NCI-H774 (cell line): ENCODE measurements at regions not wholly inside any gene's neighbourhood (a gene's known extent, or its start where the extent isn't known, plus 50 kb on each side); places are given as distances from the start of the nearest gene placed in this dataset.
"Not testable (repeated sequence)": the region's sequence is repeated elsewhere in the genome, so short reads cannot be mapped to it uniquely, and the experiment has no call there.

Experiments
- DNase-seq: peaks from one replicate; lab custom pipeline; 2025; lab: John Stamatoyannopoulos, UW

DNA sequence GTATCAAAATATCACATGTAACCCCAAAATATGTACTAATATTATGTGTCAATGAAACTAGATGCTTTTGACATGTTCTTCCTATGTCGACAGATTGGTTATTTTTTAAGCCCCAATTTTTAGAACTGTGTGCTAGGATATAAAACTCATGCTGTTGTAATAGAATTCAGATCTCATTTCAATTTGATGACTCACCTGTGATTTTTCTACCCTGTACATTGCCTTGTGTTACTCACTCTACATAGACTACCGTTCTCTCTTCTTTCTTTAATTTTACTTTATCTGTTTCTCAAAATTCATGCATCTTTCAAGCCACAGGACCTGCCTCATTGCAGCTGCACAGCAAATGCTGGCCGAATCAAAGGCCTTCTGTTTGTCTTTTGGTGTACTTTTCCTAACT, 284.5 kb downstream of the MAT2B start:
- DNase-seq: no peak

DNA sequence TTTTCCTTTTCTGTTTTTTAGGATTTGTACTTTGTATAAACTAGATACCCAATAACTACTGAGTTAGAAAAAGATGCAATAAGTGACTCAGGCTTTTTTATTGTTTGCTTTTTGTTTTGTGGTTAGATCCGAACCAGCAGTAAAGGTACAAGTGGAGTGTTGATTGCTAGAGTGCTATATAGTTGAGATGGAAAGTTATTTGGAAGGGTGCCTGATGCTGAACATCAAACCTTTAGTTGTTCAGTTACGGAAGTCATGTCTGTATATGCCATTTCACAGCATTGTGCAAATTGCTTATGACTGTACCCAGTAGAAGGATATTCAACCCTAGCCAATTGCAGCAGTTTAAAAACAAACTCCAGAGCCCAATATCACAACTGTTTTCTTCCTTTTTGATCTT, 285.1 kb downstream of the MAT2B start:
- no peak for DNase-seq

DNA sequence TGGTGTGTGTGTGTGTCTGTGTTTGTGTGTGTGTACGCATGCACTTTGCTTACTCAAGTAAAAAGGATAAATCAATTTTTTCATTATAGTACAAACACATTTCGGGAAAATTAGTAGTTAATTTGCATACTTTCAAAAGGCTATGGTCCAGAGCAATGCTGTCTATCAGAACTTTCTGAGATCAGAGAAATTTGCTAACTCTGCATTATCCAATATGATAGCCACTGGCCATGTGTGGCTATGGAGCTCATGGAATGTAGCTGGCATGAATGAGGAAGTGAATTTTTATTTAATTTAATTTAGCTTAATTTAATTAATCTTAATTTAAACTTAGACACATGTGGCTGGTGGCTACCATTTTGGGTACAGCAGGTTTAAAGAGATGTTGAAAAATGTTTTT, 289.6 kb downstream of the MAT2B start:
- no peak for DNase-seq

DNA sequence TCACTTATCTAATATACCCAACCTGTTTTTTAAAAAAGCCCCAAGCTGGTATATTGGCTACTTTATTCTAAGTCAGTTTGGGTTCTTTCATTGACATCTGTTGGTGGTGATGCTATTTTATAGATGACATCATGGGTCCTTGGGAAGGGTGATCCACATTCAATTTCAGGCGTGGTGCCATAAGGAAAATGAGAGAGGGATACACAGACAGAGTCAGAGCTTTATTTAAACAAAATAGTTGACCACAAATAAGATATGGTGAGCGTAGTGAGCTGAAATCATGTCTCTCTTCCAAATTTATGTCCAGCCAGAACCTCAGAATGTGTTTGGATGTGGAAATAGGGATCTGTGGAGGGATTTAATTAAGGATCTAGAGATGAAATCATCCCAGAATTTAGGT, 302.4 kb downstream of the MAT2B start:
- no peak for DNase-seq

DNA sequence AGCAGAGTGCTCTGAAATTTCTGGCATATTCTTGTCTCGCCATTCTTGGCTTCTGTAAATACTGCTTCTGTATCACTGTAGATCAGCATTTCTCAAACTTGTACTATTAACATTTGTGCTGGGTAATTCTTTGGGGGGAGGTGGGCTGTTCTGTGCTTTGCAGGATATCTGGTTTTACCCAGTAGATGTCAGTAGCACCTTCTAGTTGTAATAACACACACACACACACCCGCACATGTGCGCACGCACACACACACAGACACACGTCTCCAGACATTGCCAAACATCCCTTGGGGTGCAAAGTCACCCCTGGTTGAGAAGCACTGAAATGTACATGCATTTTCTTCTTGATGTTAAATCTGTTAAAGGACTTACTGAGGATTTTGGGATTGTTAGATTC, 304.1 kb downstream of the MAT2B start:
- DNase-seq: no peak

DNA sequence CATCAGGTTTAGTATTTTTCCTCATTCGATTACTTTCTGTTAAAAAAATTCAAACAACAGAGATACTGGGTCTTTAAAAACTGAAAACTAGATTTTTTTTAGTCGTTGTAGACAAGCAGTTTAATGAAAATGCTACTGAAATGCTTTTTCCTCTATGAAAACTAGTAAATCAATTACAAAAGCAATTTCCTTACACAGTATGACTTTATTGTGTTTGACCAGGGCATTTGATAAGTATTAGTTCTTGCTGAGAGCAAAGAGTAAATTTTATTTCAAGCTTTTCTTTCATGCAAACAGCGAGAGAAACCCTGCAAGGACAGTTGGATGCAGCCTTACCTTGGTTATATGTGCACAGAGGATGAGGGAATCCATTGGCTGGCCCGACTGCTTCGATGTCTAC, 308.5 kb downstream of the MAT2B start:
- no peak for DNase-seq

DNA sequence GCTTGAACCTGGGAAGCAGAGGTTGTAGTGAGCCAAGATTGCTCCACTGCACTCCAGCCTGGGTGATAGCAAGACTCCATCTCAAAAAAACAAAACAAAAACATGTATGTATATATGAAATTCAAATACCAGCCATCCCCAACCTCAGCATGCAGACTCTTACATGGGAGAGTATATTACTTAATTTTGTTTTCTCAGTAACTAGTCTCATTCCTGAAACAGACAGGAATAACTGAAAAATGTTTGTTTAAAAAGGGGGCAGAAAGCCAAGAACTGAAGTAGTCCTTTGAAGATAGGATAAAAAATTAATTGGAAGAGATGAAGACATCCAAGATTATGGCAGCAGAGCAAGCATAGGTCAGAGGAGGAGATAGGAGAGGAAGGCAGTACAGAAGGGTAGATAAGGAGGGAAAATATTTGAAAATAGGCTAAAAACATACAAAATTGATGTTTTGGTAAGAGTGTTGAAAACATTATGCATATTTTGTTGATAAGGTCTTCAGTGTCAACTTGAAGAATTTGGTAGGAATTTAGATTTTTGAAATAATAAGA, 309.9 kb downstream of the MAT2B start:
- DNase-seq: no peak

DNA sequence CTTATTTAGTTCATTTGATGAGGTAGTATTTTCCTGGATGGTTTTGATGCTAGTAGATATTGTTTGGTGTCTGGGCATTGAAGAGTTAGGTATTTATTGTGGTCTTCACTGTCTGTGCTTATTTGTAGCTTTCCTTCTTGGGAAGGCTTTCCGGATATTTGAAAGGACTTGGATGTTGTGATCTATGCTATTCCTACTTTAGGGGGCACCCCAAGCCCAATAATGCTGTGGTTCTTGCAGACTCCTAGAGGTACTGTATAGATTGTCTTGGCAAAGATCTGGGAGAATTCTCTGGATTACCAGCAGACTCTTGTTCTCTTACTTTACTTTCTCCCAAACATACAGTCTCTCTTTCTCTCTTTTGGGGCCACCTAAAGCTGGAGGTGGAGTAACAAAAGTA, 315.7 kb downstream of the MAT2B start:
- no peak for DNase-seq

DNA sequence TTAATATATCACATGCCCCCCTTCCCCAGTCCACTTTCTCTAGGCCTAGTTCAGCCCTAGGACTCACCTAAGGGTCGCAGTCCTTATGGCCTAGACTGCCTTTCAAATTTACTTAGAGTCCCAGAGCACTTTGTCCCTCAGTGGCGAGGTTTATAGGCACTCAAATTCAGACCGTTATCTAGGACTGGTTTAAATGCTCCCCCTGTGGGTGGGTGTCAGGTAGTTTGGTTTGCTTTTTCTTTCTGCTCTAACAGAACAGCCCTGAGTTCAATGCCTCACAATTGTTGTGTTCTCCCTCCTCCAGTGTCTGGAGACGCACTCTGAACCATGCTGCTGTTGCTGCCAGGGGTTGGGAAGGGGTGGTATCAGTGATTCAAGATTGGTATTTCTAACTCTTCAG, 317.1 kb downstream of the MAT2B start:
- DNase-seq: no peak

DNA sequence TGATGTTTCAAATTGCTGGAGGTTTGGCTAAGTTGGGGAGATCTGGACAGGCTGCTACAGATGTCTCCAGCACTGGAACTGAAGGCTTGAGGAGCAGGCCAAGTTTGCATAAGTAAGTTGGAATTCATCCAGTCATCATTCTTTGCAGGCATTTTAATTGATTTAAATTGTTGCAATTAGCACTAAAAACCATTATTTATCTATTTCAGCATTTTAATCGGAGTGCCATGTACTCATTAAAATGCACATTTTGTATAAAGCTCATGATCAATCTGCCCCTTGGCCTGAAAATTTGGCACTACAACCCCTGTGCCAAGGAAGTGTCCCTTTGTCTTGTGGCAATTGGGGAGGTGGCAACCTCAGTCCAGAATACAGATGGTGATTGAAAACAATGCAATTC, 320.2 kb downstream of the MAT2B start:
- DNase-seq: no peak

DNA sequence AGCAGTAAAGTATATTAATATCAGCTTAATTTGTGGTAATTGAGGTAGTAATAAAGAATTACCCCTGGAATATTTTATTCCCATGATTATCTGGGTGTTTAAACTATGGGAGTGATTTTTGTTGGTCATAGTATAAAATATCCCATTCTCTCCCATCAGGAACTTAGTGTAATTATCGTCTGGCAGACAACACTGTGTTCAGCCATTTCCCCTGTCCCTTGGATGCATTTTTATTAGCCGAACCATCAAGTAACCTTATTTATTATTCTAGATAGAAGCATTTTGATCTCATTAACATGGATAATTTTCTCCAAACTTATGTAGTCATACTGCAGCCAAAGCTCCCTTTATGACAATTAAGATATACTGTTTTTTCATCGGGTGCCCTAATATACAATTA, 320.8 kb downstream of the MAT2B start:
- no peak for DNase-seq

DNA sequence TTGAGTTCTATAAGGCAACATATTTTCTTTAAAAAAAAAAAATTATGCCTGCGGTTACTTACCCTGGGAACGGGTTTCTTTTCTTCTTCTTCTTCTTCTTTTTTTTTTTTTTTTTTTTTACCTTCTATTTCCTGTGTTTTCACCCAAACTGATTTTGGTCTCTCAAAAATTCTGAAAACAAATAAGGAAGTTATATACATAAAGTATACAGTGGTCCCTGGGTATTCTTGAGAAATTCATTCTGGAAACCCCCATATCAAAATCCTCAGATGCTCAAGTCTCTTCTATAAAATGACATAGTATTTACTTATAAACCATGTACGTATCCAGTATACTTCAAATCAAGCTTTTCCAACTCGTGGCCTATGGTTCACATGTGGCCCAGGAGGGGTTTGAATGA, 326.7 kb downstream of the MAT2B start:
- no peak for DNase-seq

DNA sequence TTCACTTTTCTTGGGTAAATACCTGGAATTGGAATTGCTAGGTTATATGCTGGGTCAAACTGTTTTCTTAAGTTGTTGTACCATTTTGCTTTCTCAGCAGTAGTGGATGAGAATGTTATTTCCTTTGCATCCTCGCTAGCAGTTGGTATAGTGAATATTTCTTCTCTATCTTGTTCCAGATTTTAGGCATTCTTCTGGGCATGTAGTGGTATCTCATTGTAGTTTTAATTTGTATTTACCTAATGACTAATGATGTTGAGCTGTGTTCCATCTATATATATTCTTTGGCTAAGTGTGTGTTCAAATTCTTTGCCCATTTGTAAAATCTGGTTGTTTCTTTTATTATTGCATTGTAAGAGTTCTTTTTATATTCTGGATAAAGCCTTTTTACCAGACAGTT, 333.3 kb downstream of the MAT2B start:
- DNase-seq: no peak

DNA sequence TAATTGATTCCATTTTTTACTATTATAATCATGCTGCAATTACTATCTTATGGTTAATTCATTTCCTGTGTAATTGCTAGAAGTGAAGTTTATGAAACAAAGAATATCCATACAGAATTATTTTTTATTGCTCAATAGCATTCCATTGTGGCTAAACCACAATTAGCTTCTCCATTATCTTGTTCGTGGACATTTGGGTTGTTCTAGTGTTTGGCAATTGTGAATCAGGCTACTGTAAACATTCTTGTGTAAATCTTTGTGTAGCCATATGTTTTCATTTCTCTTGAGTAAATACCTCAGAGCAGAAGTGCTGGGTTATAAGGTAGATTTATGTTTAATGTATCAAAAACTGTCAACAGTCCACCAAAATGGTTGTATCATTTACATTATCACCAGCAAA, 341.1 kb downstream of the MAT2B start:
- no peak for DNase-seq

DNA sequence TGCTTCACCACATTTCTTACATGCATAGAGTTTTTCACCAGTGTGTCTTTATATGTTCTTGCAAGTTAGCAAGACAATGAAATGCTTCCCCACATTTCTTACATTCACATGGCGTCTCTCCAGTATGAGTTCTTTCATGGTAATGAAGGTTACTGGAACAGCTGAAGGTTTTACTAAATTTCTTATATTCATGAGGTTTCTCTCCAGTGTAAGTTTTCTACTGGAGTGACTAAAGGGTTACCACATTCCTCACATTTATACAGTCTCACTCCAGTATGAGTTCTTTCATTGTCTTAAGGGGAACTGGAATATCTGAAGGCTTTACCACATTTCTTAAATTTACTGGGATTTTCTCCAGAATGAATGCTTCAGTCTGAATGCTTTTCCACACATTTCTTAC, 350.3 kb downstream of the MAT2B start:
- DNase-seq: no peak

DNA sequence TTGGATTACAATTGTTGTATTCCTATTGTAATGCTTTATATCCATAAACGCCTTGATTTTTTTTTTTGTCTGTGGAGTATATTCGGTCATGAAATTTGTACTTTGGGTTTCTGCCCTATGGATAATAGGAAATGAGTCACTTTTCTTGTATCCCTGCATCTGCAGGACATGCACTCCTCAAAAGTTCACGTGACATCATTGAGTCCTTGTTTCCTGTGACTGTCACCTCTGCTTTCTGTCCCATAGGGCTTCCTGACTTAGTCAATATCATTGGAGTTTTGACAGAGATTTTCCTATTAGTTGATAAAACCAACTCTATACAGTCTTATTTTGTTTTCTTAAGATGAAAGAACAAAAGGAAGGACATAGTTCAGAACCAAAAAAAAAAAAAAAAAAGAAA, 356.3 kb downstream of the MAT2B start:
- no peak for DNase-seq

DNA sequence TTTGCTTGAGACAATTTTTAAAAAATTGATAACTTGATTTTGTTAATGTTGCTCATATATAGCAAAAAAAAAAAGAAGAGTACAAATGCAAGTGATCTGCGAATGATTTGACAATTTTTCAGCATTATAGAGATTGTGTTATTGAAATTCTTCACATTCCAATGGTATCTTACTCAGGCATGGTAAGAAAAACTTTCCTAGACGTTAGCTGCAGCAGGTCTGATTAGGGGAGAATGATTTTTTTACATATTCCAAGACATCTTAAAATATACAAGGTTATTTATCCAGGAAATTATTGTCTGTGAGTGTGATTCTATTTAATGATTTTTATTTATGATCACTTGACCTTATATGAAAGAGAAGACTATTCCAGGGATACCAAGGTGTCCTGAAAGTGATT, 361.9 kb downstream of the MAT2B start:
- no peak for DNase-seq

DNA sequence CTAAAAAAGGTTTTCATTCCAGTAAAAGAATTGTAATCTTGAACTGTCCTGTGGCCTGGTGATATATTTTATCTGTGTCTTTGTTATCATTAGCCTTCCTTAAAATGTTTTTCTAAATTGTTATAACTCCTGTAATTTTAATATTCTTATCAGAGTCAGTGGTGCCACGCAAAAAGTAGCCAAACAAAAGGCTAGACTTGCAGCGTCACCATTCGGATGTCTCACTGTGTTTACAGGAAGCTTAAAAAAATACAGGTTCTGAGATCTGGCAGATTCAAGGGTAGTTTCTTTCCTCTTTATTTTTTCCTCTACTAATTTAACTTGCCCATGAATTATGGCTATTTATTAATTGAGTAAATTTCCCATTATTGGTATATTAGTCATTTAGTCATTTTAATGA, 362.3 kb downstream of the MAT2B start:
- no peak for DNase-seq

DNA sequence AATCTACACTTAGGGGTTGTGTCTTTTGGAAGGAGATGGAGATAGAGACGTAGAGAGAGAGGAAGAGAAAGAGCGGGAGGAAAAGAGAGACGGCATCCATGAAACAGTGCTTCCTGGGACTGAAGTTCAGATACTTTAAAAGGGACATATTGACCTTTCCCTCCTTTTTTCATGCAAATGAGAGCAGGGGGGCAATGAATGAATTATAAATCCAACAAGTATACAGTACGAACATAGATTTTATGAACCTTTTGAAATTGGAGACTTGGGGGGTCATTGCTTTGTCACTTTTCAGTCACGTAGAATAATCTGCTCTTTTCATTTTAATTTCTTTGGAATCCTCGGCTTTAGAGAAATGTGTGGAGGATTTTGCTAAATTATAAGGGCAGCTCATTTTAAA, 364.2 kb downstream of the MAT2B start:
- DNase-seq: no peak

DNA sequence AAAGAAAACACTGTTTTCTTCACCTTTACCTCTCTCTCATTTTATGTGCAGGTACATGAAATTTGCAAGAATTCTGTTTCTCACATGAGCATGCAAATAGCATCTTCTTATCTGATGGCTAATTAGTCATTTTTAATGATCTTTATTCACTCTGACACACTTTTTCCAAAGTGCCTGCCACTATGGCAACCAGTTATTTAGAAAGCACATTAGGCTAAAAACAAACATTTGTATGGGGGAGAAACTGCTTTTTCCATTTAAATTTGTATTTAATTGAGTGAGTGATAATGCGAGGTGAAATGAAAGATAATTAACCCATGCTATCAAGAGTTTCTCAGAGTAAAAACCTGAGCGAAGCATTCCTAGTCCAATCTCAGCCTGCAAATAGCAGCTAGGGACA, 365.0 kb downstream of the MAT2B start:
- no peak for DNase-seq

DNA sequence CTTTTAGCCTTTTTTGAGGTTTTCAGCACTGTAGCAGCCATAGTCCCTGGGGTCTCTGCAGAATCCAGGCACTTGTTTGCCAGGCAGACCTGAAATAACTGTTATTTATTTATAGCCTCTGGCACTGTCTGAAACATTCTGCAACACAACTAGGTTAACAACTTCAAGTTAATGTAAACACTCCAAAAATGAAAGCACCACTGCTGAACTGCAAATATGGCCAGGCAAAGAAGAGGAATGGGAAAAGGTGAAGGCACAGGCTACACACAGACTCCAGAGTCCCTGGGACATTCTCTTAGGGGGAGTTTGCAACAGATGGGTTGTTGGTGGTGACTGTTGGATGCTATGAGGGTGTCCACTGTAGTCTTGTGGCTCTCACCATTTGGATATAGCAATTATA, 369.0 kb downstream of the MAT2B start:
- no peak for DNase-seq

DNA sequence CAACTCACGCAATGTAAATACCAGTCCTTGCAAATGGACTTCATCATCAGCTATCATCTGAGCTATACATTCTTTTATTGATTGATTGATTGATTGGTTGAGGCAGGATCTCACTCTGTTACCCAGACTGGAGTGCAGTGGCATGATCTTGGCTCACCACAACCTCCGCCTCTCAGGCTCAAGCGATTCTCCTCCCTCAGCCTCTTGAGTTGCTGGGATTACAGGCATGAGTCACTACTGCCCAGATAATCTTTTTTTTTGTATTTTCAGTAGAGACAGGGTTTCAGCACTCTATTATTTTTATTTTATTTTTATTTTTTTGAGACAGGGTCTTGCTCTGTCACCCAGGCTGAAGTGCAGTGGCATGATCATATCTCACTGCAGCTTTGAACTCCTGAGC, 369.5 kb downstream of the MAT2B start:
- not testable (repeated sequence) for DNase-seq

DNA sequence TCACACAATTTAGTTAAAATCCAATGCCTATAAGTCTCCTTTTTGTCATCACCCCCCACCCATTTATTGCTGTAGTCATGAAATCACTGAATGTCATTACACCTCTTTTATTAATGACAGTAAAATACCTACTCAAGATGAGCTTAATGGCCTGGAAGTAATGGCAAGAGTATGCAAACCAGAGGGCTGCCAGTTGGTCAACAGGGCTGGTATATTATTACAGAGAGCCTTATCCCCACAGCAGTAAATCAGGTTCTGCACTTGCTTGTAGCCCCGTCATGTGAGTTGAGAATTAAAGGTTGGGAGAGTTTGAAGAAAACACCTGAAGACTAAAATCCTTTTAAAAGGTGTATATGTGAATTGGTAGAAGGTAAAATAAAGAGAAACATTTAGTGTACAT, 372.4 kb downstream of the MAT2B start:
- DNase-seq: no peak

DNA sequence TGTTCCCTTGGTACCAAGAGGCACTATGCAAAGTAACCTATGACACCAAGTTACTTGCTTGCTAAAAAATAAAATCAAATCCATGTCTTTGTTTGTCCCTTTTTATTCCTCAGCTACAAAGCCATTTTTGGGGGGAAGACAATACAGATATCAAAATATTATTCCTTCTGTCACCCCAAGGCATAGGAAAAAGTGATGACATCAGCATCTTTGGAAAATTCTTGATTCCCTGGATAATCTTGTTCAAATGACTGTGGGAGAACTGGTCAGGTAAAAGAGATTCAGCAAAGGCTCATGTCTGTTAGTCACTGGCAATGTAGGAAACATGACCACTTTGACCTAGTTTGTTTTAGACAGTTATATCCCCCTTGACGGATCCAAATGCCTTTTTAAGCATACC, 373.1 kb downstream of the MAT2B start:
- no peak for DNase-seq

DNA sequence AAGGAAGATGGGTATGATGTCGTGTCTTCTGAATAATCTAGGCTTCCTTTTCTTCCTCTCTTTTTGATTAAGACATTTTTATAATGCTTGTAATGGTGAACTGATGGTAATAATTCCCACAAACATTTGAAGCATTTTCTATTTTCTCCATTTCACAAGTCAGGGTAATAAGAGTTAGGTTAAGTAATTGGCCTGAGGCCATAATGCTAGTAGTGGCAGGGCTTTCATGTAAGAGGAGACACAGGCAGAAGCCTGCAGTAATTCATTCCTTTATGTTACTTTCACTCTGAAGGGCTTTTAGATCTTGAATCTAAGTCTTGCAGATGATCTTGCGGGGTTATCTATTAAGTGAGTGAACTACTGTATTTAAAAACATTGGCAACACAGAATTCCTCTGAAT, 374.9 kb downstream of the MAT2B start:
- DNase-seq: no peak
